ENCODE measurements at regions not wholly inside any gene's neighbourhood (a gene's known extent, or its start where the extent isn't known, plus 50 kb on each side); places are given as distances from the start of the nearest gene placed in this dataset.

DNA sequence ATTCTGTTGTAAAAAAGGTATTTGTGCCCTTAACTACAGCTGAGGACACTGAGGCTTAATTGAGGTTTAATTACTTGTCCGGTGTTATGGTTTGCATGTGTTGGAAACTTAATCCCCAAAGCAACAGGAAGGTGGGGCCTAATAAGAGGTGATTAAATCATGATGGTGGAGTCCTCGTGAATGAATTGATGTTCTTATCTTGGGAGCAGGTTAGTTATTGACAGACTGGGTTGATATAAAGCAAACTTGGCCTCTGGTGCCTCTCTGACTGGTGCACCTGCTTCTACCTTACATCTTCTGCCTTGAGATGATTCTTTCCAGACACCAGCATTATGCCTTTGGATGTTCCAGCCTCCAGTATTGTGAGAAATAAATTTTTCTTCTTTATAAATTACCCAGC is 306.5 kb upstream of the HS3ST5 start (continued):
- TF ChIP-seq HDAC6 (IDR thresholded peaks at IDR 0.05; ENCODE audit: low read depth, low read length) = no peak

DNA sequence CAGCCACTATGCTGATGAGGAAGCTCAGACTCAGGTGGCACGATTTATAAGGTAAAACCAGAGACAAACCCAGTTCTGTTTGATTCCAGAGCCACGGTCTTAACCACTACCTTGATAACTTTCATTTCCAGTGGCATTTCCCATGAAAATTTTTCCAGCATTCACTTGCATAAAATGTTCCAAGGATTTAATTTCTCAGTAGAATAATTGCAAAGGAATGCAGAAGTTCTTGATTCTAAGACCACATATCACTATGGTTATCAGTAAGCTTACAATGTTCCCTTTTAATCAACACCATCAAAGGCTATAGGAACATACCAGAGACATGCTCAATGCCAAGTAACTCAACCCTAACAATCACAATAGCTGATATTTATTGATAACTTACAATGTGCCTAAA is 306.0 kb upstream of the HS3ST5 start:
- WGBS, 2 experiments (ENCODE audit: extremely low coverage in 1 of 2, insufficient coverage in 1 of 2, insufficient read length in 1 of 2, insufficient replicate concordance in 2 of 2, low coverage in 1 of 2, low lambda C conversion rate in 2 of 2, missing lambda C conversion rate in 1 of 2) = 81% methylated on average over 2 of the region's 2 CpGs; no CpG with 5 or more reads in 1 of the 2 experiments

More for the DNA sequence above, 306.0 kb upstream of the HS3ST5 start:
- no peaks in the 10 kb centered on the region for H3K23me2 ChIP-seq (ENCODE audit: low read depth, low read length)
- FAIRE-seq (no peak), DNase-seq (ENCODE audit: low read depth in 1 of 2, low spot score in 2 of 2) (no peak)
- no peak overlapping the region for H3K23ac ChIP-seq (ENCODE audit: insufficient read length)
- no peaks in the 10 kb centered on the region for H3K79me2 ChIP-seq (ENCODE audit: control insufficient read depth in 1 of 2, insufficient read depth in 2 of 2, low read length in 2 of 2)
- no peaks in the 10 kb centered on the region for H3K4me1 ChIP-seq (replicated peaks in 1 of 4; ENCODE audit: control insufficient read depth in 3 of 4, insufficient read depth in 4 of 4, low read length in 3 of 4)
- no peaks in the 10 kb centered on the region for H3K79me1 ChIP-seq (ENCODE audit: low read depth, low read length)
- no peaks in the 10 kb centered on the region for H4K20me1 ChIP-seq (replicated peaks in 1 of 2; ENCODE audit: control insufficient read depth in 1 of 2, insufficient read depth in 2 of 2, low read length in 2 of 2)
- no peak overlapping the region for H3K4ac ChIP-seq (replicated peaks; ENCODE audit: insufficient read length, low read depth, low read length)
- H2BK5ac ChIP-seq (ENCODE audit: low read depth, low read length) = no peak overlapping the region
- H3K4me2 ChIP-seq (ENCODE audit: insufficient read depth in 1 of 2, low read depth in 2 of 2, low read length in 2 of 2) = no peak overlapping the region
- H3K56ac ChIP-seq (replicated peaks; ENCODE audit: insufficient read length, low read depth, low read length) = no peak overlapping the region
- no peak overlapping the region for H2AK5ac ChIP-seq (ENCODE audit: low read depth, low read length)
- H3K27ac ChIP-seq (ENCODE audit: low read depth, low read length) = no peak overlapping the region
- H4K8ac ChIP-seq (ENCODE audit: extremely low read depth, insufficient read depth, low read length) = no peak overlapping the region
- H3K4me3 ChIP-seq (ENCODE audit: extremely low read depth in 1 of 4, insufficient read depth in 2 of 4, low read depth in 3 of 4, low read length in 4 of 4) = no peak overlapping the region
- no peak overlapping the region for H3K9ac ChIP-seq (replicated peaks in 1 of 4; ENCODE audit: extremely low read depth in 1 of 4, low read depth in 3 of 4, low read length in 3 of 4)
- no peak overlapping the region for H3K14ac ChIP-seq (ENCODE audit: insufficient read length)
- POLR2A ChIA-PET (ENCODE audit: partially characterized antibody) = no interaction called here
- no peaks in the 10 kb centered on the region for H3K9me3 ChIP-seq (ENCODE audit: insufficient read depth in 2 of 2, low read depth in 1 of 2, low read length in 1 of 2)
- CTCF ChIA-PET (ENCODE audit: partially characterized antibody) = no interaction called here
- no peak for TF ChIP-seq HDAC2 (IDR thresholded peaks at IDR 0.05; ENCODE audit: borderline replicate concordance in 1 of 2, low read depth in 2 of 2, low read length in 2 of 2)
- no peak for TF ChIP-seq CBX5 (IDR thresholded peaks at IDR 0.05; ENCODE audit: low read depth, low read length)
- no peak for TF ChIP-seq CBX8 (IDR thresholded peaks at IDR 0.05; ENCODE audit: borderline replicate concordance, low read depth, low read length)
- no peak for TF ChIP-seq KDM1A (IDR thresholded peaks at IDR 0.05; ENCODE audit: borderline replicate concordance, low read length)
- TF ChIP-seq POU5F1 (IDR thresholded peaks at IDR 0.05; ENCODE audit: low read depth, low read length) = no peak
- no peak overlapping the region for H4K91ac ChIP-seq (replicated peaks; ENCODE audit: insufficient read length, low read length)
- no peak overlapping the region for H2BK20ac ChIP-seq (ENCODE audit: low read length)
- no peak overlapping the region for H2AFZ ChIP-seq (ENCODE audit: low read length)
- no peak overlapping the region for H3K18ac ChIP-seq (ENCODE audit: extremely low read depth, low read length)
- H2BK15ac ChIP-seq (ENCODE audit: low read length) = no peak overlapping the region
- H2BK120ac ChIP-seq (replicated peaks; ENCODE audit: low read depth, low read length) = no peak overlapping the region
- H3K36me3 ChIP-seq (ENCODE audit: control insufficient read depth in 2 of 4, insufficient read depth in 4 of 4, low read length in 3 of 4) = no peaks in the 10 kb centered on the region
- no peak overlapping the region for H2BK12ac ChIP-seq (ENCODE audit: low read depth, low read length)
- peaks cover 0 to 1% (median 0%) of the 10 kb centered on the region in 4 experiments; a peak in 1 of 7 replicates for H3K27me3 ChIP-seq (replicated peaks in 1 of 4; ENCODE audit: control insufficient read depth in 3 of 4, extremely low read depth in 1 of 4, insufficient read depth in 3 of 4, low read length in 3 of 4)
- H4K5ac ChIP-seq (ENCODE audit: insufficient read length, low read depth, low read length) = no peak overlapping the region
